ENCODE measurements at regions not wholly inside any gene's neighbourhood (a gene's known extent, or its start where the extent isn't known, plus 50 kb on each side); places are given as distances from the start of the nearest gene placed in this dataset.

DNA sequence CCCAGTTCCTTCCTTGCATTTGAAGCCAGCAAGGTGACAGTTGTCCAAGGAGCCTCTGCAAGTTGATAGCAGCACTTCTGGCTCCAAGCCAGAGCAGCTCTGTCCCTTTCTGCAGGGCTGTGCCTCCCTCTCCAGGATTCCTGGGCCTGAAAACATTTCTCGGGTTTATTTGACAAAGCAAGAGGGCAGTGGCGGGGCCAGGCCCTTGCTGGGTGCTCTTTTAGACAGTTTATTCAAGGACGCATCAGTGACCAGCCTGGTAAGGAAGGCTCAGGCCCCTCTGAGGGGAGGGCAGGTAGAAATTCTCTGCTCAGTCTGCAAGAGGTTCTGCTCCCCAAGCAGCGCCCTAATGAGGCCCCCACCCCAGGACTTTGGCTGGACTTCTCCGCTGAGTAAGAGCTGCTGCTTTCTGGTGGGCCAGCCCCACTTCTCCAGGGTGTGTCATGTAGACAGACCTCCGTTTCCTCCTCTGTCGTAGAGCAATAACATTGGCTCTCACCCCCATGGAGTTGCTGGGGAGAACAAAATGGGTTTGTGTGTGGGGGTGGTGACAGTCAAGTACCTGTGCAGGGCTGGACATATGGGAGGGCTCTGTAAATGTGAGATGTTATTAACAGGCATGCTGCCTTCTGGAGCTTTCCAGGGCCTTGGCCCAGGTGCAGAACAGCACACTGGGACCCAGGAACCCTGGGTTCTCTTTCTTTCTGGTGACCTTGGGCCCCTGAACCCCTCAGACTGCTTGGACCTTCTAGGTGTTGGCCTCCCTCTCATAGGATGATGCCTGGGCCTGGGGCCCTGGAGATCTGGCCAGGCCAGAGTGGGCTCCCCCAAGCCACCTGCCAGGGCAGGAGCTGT, 146.2 kb upstream of the TLE3 start:
- no peak for DNase-seq (ENCODE audit: low read depth in 2 of 2)
- H4K20me1 ChIP-seq (ENCODE audit: control insufficient read depth, extremely low read depth, insufficient read depth, low read length), result no peaks in the 10 kb centered on the region
- H3K4me2 ChIP-seq (ENCODE audit: extremely low read depth, insufficient read depth, low read length), result no peak overlapping the region
- no peak overlapping the region for H3K27ac ChIP-seq (ENCODE audit: insufficient read depth, low read length)
- no peaks in the 10 kb centered on the region for H3K36me3 ChIP-seq (ENCODE audit: control insufficient read depth, insufficient read depth, low read length)
- H3K4me3 ChIP-seq (replicated peaks in 1 of 4; ENCODE audit: control extremely low read depth in 1 of 4, insufficient read depth in 1 of 4, low read depth in 3 of 4, low read length in 4 of 4), result no peak overlapping the region
- peaks cover 5% of the 10 kb centered on the region for H3K4me1 ChIP-seq (ENCODE audit: control insufficient read depth, extremely low read depth, insufficient read depth, low read length)
- H2AFZ ChIP-seq (ENCODE audit: low read length), result no peak overlapping the region
- H3K27me3 ChIP-seq (ENCODE audit: control insufficient read depth, insufficient read depth, low read length), result no peaks in the 10 kb centered on the region
- no peak overlapping the region for H3K9ac ChIP-seq (ENCODE audit: insufficient read depth, low read length)
- H3K79me2 ChIP-seq (ENCODE audit: control insufficient read depth, insufficient read depth, low read length), result no peaks in the 10 kb centered on the region
- H3K9me3 ChIP-seq (ENCODE audit: control insufficient read depth, insufficient read depth, low read depth, low read length), result no peaks in the 10 kb centered on the region
- TF ChIP-seq, protein P1, sequence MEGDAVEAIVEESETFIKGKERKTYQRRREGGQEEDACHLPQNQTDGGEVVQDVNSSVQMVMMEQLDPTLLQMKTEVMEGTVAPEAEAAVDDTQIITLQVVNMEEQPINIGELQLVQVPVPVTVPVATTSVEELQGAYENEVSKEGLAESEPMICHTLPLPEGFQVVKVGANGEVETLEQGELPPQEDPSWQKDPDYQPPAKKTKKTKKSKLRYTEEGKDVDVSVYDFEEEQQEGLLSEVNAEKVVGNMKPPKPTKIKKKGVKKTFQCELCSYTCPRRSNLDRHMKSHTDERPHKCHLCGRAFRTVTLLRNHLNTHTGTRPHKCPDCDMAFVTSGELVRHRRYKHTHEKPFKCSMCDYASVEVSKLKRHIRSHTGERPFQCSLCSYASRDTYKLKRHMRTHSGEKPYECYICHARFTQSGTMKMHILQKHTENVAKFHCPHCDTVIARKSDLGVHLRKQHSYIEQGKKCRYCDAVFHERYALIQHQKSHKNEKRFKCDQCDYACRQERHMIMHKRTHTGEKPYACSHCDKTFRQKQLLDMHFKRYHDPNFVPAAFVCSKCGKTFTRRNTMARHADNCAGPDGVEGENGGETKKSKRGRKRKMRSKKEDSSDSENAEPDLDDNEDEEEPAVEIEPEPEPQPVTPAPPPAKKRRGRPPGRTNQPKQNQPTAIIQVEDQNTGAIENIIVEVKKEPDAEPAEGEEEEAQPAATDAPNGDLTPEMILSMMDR (conservative IDR thresholded peaks at IDR 0.05 in 1 of 2, IDR thresholded peaks at IDR 0.05 in 1 of 2; ENCODE audit: low read depth in 1 of 2, low read length in 2 of 2), result no peak

DNA sequence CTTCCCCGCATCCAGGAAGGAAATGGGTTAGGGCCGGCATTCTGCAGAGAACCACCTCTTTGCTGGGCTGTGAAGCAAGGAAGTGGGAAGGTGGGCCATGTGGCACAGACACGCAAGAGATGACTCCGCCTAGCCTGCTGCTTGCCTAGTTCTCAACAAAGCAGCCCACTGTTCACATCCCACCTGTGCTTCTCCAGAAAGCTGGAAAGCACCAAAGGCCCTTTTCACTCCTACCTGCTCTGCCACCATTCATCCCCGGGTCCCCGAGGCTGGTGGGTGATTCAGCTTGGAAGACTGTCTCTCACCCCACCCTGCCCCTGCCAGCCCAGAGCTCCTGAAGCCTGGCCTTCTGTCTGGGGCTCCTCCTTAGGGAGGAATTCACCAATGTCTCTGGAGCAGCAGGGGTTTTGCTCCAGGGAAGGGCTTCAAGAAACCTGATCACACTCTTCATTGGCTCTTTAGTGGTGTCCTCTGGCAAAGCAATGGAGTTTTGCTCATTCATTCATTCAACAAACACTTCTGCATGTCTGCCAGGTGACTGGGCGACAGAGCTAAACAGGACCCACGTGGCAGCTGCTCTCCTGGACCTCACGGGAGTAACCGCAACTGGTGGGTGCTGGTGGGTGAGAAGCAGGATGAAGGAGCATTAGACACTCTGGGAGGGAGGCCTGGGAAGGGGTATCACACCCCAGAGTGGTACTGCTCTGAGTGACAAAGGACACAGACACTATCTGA, 145.4 kb upstream of the TLE3 start:
- H3K36me3 ChIP-seq (ENCODE audit: control insufficient read depth, insufficient read depth, low read length), result no peaks in the 10 kb centered on the region
- no peaks in the 10 kb centered on the region for H3K79me2 ChIP-seq (ENCODE audit: control insufficient read depth, insufficient read depth, low read length)
- TF ChIP-seq EZH2 (IDR thresholded peaks at IDR 0.05; ENCODE audit: low read length, missing control alignments), result no peak
- TF ChIP-seq, protein P1 (conservative IDR thresholded peaks at IDR 0.05 in 1 of 2, IDR thresholded peaks at IDR 0.05 in 1 of 2; ENCODE audit: low read depth in 1 of 2, low read length in 2 of 2), result no peak
- no peak for DNase-seq (ENCODE audit: low read depth in 2 of 2)
- peaks cover 5% of the 10 kb centered on the region for H3K4me1 ChIP-seq (ENCODE audit: control insufficient read depth, extremely low read depth, insufficient read depth, low read length)
- no peaks in the 10 kb centered on the region for H4K20me1 ChIP-seq (ENCODE audit: control insufficient read depth, extremely low read depth, insufficient read depth, low read length)
- no peak overlapping the region for H3K4me3 ChIP-seq (replicated peaks in 1 of 4; ENCODE audit: control extremely low read depth in 1 of 4, insufficient read depth in 1 of 4, low read depth in 3 of 4, low read length in 4 of 4)
- no peak overlapping the region for H3K9ac ChIP-seq (ENCODE audit: insufficient read depth, low read length)
- H2AFZ ChIP-seq (ENCODE audit: low read length), result no peak overlapping the region
- H3K9me3 ChIP-seq (ENCODE audit: control insufficient read depth, insufficient read depth, low read depth, low read length), result no peaks in the 10 kb centered on the region
- H3K27me3 ChIP-seq (ENCODE audit: control insufficient read depth, insufficient read depth, low read length), result no peaks in the 10 kb centered on the region
- H3K4me2 ChIP-seq (ENCODE audit: extremely low read depth, insufficient read depth, low read length), result no peak overlapping the region
- H3K27ac ChIP-seq (ENCODE audit: insufficient read depth, low read length), result no peak overlapping the region

DNA sequence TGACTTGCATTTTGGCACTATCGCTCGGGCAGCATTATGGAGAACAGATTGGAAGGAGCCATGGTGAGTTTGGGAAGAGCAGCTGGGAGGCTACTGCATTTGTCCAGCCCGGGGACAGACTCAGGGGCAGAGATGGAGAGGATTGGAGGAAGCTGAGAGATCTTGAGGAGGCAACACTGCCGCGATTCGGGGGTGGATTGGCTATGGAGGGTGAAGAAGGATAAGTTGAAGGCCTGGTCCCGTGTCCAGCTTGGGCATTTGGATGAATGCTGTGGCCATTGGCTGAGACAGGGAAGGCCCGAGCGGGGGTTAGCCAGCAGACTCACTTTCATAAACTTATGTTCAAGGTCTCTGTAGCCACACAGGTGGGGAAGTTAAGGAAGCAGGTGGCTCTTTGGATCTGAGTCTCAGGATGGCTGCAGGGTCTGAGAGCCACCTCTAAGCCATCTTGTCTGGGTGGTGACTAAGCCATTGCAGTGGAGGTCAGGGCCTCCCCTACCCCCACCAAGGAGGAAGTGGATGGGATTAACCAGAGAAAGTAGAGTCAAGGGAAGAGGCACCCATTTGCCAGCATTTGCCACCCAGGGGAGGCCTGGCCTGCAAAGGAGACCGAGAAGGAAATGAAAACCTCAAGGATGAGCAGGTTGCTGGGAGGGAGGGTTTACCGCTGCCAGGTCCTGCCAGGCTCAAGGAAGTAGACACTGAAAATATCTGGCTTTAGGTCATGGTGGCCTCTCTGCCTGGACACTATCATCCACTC, 144.0 kb upstream of the TLE3 start:
- Histone ChIP-seq H3K4me1 (ENCODE audit: control insufficient read depth, extremely low read depth, insufficient read depth, low read length) (peaks cover 8% of the 10 kb centered on the region), H3K27ac (ENCODE audit: insufficient read depth, low read length) (no peak overlapping the region), H3K36me3 (ENCODE audit: control insufficient read depth, insufficient read depth, low read length) (no peaks in the 10 kb centered on the region), H3K79me2 (ENCODE audit: control insufficient read depth, insufficient read depth, low read length) (no peaks in the 10 kb centered on the region), H3K4me3 (replicated peaks in 1 of 4; ENCODE audit: control extremely low read depth in 1 of 4, insufficient read depth in 1 of 4, low read depth in 3 of 4, low read length in 4 of 4) (no peak overlapping the region), H3K9me3 (ENCODE audit: control insufficient read depth, insufficient read depth, low read depth, low read length) (no peaks in the 10 kb centered on the region), H3K27me3 (ENCODE audit: control insufficient read depth, insufficient read depth, low read length) (no peaks in the 10 kb centered on the region), H4K20me1 (ENCODE audit: control insufficient read depth, extremely low read depth, insufficient read depth, low read length) (no peaks in the 10 kb centered on the region), H3K4me2 (ENCODE audit: extremely low read depth, insufficient read depth, low read length) (no peak overlapping the region), H2AFZ (ENCODE audit: low read length) (no peak overlapping the region), H3K9ac (ENCODE audit: insufficient read depth, low read length) (no peak overlapping the region)
- no peak for DNase-seq (ENCODE audit: low read depth in 2 of 2)
- TF ChIP-seq, protein P1 (conservative IDR thresholded peaks at IDR 0.05 in 1 of 2, IDR thresholded peaks at IDR 0.05 in 1 of 2; ENCODE audit: low read depth in 1 of 2, low read length in 2 of 2), result no peak
- no peak for TF ChIP-seq EZH2 (IDR thresholded peaks at IDR 0.05; ENCODE audit: low read length, missing control alignments)
